GM19468 (cell line): ENCODE measurements at regions not wholly inside any gene's neighbourhood (a gene's known extent, or its start where the extent isn't known, plus 50 kb on each side); places are given as distances from the start of the nearest gene placed in this dataset.

Experiments used
- ATAC-seq: cut with Tn5 transposase; IDR thresholded peaks from one replicate; pipeline ENCODE4 v1.9.1; 2021; ENCODE audit warnings: mild to moderate bottlenecking, moderate library complexity, moderate number of reproducible peaks; ENCODE audit not compliant: unreplicated experiment; ENCODE audit errors: extremely low read depth

- ATAC-seq = no peak
These were observed 379.4 kb downstream of the DIPK2A start for GRCh38 chr3:144351011-144351410.

GRCh38 chr3:144351773-144352365 is 380.2 kb downstream of the DIPK2A start:
- ATAC-seq = no peak

DNA sequence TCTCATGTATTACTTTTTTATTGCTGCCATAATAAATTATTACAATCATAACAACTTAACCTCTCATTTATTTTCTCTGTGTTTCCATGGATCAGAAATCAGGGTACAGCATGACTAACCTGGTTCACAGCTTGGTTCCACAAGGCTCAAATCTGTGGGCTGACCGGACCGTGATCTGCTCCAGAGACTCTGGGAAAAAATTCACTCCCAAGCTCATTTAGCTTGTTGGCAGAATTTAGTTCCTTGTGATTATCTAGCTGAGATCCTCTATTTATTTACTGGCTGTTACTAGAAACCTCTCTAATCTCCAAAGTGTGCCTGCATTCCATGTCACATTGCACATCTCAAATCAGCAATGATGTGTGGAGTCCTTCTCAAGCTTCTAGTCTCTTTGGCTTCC is 386.6 kb downstream of the DIPK2A start:
- no peak for ATAC-seq

- no peak for ATAC-seq
These were observed 389.4 kb downstream of the DIPK2A start for GRCh38 chr3:144361002-144361401.

- no peak for ATAC-seq
These were observed 390.5 kb downstream of the DIPK2A start for GRCh38 chr3:144362126-144362525.

- no peak for ATAC-seq
These were observed 392.2 kb downstream of the DIPK2A start for GRCh38 chr3:144363856-144364255.

DNA sequence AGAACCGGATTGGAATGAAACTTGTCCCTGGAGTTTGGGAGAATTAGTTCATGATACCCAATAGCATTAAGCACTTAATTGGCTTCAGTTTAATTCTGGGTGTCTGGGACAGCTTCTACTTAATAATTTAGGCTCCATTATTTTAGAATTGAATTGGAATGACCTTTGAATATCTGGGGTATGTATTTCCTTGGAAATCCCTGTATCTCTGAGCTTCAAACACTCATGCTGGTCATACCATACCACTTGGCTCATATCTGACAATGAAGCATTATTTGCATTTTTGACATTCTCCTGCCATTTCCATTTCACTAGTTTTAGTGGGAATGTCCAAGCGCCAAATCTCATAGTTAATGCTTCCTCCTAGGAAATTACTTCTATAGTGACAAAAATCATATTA is 393.1 kb downstream of the DIPK2A start:
- ATAC-seq = no peak

DNA sequence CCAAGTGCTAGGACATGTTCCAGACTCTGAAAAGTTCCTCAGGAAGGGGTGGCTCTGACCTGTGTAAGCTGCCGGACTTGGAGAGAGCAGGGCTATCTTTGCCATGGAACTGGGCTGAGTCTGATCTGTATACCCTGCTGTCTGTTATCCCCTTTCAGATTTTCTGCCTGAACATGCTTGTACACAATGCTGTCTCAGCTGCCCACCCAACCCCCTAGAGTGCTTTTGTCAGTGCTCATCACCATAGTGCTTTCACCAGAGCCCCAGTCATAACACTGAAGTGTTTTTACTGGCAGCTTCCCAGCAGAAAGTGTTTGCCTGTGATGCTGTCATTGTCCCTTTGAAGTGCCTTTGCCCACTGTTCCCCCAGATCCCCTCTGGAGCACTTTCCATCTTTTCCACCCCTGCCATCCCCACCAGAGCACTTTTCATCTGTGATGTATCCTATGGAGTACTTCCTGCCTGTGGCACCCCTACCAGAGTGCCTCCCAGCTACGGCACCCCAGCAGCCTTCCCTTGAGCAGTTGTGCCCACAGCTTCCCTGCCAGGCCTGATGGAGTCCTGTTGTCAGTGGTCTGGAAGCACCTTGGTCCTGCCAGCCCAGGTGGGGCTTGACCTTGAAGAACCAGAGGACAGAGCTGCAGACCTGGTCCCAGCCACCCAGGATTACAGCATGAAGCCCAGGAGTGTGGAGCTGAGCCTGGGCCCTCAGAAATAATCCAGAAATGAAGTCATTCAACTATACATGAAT is 397.7 kb downstream of the DIPK2A start:
- no peak for ATAC-seq

DNA sequence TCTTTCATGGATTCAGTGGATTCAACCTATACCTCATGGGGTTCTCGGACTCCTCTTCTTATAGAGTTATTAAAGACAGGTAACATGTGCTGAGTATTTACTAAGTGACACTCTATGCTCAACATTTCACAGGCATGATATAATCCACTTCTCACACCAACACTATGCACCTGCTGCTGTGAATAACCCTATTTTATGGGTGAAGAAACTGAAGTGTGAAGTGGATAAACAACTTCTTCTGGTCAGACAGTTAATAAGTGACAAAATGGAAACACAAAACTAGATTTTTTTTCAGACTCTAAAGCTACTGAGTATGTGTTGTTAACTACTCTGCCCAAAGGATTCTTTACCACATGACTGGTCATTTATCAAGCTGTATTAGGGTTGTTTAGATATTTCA is 403.5 kb downstream of the DIPK2A start:
- no peak for ATAC-seq

DNA sequence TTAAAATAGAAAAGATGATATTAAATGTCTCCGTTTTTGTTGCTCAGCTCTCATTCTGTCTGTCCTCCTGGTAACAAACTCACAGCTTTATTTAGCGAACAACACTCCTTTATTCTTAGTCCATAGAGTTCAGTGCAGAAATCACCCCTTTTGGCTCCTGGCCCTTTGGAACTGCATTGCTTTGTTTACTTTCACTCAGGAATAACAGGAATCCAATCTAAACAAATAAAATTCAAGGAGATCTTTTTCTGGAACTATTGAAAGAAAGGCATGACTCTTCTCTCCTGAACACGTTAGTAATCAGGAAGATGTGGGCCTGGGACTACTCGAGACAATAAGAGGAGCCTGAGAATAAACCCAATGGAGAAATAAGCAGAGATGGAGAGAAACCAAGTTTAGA is 409.2 kb downstream of the DIPK2A start:
- ATAC-seq = no peak

DNA sequence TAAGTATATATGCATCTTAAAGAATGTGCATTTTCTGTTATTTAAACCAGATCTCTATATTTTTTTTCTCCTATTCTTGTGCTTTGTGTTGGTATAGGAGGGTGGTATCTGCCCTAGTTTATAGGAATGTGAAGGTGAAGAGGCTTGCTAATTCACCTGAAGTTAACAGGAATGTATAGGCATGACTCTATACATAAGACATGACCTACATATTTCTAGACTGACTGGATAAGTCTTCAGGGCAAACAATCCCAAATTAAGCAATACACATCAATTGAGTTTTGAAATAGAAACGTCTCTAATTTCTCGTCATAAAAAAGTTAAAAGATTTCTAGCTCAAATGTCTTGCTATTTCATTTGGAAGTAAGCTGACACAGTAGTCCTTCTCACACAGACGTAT is 410.0 kb downstream of the DIPK2A start:
- ATAC-seq = no peak

GRCh38 chr3:144384241-144384979 is 412.8 kb downstream of the DIPK2A start:
- no peak for ATAC-seq

DNA sequence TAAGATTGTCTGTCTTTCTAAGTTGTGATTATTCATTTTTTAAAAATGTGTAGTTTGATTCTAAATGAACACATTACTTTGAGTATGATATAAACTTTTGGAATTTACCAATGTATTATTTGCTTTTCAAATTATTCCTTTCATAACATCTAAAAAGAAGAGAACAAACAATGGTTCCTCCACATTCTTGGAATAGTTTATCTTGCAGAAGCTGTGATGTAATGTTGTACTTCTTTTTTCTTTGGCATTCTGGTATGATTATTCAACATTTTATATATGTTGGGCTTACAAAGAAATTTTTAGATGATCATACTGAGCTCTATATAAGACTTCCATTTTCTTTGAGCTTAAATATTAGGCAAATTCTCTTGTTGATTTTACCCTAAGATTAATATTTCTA is 419.2 kb downstream of the DIPK2A start:
- no peak for ATAC-seq

GRCh38 chr3:144391236-144391635 is 419.6 kb downstream of the DIPK2A start:
- no peak for ATAC-seq

- ATAC-seq = no peak
These were observed 422.4 kb downstream of the DIPK2A start for GRCh38 chr3:144394032-144394431.

DNA sequence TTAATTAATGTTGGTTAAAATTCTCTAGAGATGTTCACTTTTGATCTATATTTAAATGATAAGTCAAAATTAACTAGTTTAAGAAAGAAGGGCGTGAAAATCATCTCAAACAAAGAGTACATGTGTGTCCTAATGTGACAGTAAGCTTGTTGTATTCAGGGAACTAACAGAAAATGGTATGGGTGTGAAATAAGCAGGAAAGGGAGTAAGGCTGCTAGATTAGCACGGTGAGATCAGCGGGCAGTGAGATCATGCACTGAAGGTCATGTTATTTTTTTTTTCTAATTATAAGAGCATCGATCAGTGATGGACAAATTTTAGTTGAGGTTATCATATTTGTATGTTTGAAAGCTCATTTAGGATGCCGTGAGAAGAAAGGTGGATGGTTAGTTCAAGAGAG is 430.8 kb downstream of the DIPK2A start:
- no peak for ATAC-seq

DNA sequence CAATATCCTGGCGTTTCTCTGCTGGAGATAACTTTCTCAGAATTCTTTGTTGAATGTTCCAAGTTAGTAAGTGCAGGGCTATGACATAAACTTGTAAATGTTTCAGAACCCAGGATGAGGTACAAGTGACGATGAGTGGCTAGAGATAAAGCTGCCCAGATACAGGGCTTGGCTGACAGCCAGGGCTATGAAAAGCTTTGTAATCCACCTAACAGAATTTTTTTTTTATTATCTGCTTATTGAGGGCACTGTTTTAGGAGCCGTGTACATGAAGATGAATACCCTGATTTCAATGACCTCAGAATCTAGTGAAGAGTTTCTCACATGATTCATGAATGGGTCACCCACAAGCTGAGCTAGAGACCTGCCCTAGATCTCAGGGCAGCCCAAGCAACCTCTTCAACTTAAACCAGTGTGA is 431.4 kb downstream of the DIPK2A start:
- no peak for ATAC-seq

- no peak for ATAC-seq
These were observed 435.7 kb downstream of the DIPK2A start for GRCh38 chr3:144407335-144407734.

DNA sequence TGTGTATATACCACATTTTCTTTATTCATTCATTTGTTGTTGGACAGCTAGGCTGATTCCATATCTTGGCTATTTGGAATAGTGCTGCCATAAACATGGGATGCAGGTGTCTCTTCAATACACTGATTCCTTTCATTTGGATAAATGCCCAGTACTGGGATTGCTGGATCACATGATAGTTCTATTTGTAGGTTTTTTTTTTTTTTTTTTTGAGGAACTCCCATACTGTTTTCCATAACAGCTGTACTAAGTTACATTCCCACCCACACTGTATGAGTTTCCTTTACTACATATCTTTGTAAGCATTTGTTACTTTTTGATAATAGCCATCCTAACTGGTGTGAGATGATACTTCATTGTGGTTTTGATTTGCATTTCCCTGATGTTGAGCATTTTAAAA is 437.7 kb downstream of the DIPK2A start:
- ATAC-seq = no peak

- no peak for ATAC-seq
These were observed 441.4 kb downstream of the DIPK2A start for GRCh38 chr3:144413068-144413467.

DNA sequence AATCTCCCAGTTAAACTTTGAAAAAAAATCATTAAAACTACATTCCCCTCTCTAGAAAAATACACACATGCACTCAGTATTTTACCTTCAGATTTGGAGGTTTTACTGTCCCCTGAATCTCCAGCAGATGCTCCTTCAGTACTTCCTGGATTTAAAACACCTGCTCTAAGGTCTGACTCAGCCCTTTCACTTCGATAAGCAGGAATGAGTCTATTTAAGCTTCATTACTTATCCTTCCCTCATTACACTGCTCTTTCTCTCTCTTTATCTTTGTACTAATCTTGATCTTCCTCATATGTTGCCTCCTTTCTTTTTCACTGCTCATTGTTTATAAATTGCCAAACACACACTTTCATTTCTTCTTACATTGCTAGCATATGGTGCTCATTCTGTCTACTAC is 443.9 kb downstream of the DIPK2A start:
- ATAC-seq = peak; percentile 17
